Naive thymus-derived CD4-positive, alpha-beta T cell (primary cell): ENCODE measurements at regions not wholly inside any gene's neighbourhood (a gene's known extent, or its start where the extent isn't known, plus 50 kb on each side); places are given as distances from the start of the nearest gene placed in this dataset.
A peak's percentile ranks its signal among the peaks of the same experiment; 100 is the strongest.
"Not testable (repeated sequence)": the region's sequence is repeated elsewhere in the genome, so short reads cannot be mapped to it uniquely, and the experiment has no call there.

ENCODE experiments used
- ATAC-seq: fragments of 150-1000 bp; cut with Tn5 transposase; 2 replicates; pipeline ENCODE4 v1.10.0; 2021; ENCODE audit warnings: mild to moderate bottlenecking, moderate library complexity
- CTCF ChIA-PET: fragments of 350-600 bp; sonication (Branson Sonifier 250); formaldehyde crosslinking; loops from one replicate; lab custom pipeline; 2021; ENCODE audit warnings: antibody characterized with exemption; lab: Charles Lee
- POLR2A ChIA-PET: fragments of 350-600 bp; sonication (Branson Sonifier 250); formaldehyde crosslinking; loops from one replicate; lab custom pipeline; 2021; ENCODE audit warnings: antibody characterized with exemption, inconsistent platforms; lab: Charles Lee
- DNase-seq, 9 donors: peaks; one replicate each; pipeline versions ENCODE4 v3.0.0 to v3.0.0-alpha.2; 2020 to 2022; ENCODE audit warnings: mixed read lengths in 1 of 9
- H3K27ac ChIP-seq: one replicate; pipeline ENCODE4 v1.7.0; 2013; ENCODE audit warnings: mild to moderate bottlenecking, low read depth, low read length, moderate library complexity
- H3K27me3 ChIP-seq, 2 donors: one replicate each; pipeline ENCODE4 v1.7.0; 2013; ENCODE audit warnings: low read length in 2 of 2, mild to moderate bottlenecking in 2 of 2, moderate library complexity in 2 of 2; ENCODE audit not compliant: control insufficient read depth in 2 of 2, insufficient read depth in 2 of 2
- H3K36me3 ChIP-seq, 3 experiments: 1 replicate in 2 of 3; 2 replicates in 1 of 3; pipeline ENCODE4 v1.7.0; 2013; ENCODE audit warnings: low read length in 3 of 3, mild to moderate bottlenecking in 3 of 3, moderate library complexity in 1 of 3; ENCODE audit not compliant: insufficient read depth in 3 of 3, control insufficient read depth in 2 of 3
- H3K4me1 ChIP-seq, 2 donors: one replicate each; pipeline ENCODE4 v1.7.0; 2013; ENCODE audit warnings: low read length in 2 of 2, mild to moderate bottlenecking in 2 of 2, moderate library complexity in 1 of 2; ENCODE audit not compliant: control insufficient read depth in 2 of 2, insufficient read depth in 2 of 2
- H3K4me3 ChIP-seq: 2 replicates; pipeline ENCODE4 v1.7.0; 2013; ENCODE audit warnings: mild to moderate bottlenecking, low read length
- H3K9me3 ChIP-seq, 3 experiments: 1 replicate in 2 of 3; 2 replicates in 1 of 3; pipeline ENCODE4 v1.7.0; 2013; ENCODE audit warnings: low read length in 3 of 3; ENCODE audit not compliant: control insufficient read depth in 2 of 3
- H3K27ac Mint-ChIP-seq, 9 donors: one replicate each; pipeline ENCODE4 v1.8.0; 2020 to 2022; ENCODE audit warnings: mixed read lengths in 9 of 9, mild to moderate bottlenecking in 8 of 9, moderate library complexity in 5 of 9, inconsistent platforms in 2 of 9
- H3K27me3 Mint-ChIP-seq, 5 donors: one replicate each; pipeline ENCODE4 v1.8.0; 2021 to 2022; ENCODE audit warnings: mixed read lengths in 5 of 5, mild to moderate bottlenecking in 1 of 5
- H3K36me3 Mint-ChIP-seq, 5 donors: one replicate each; pipeline ENCODE4 v1.8.0; 2020 to 2022; ENCODE audit warnings: mixed read lengths in 5 of 5, mild to moderate bottlenecking in 3 of 5, inconsistent platforms in 1 of 5
- H3K4me1 Mint-ChIP-seq, 7 donors: one replicate each; pipeline ENCODE4 v1.8.0; 2020 to 2022; ENCODE audit warnings: mixed read lengths in 7 of 7, mild to moderate bottlenecking in 3 of 7, inconsistent platforms in 1 of 7
- H3K4me3 Mint-ChIP-seq, 10 donors: one replicate each; pipeline ENCODE4 v1.8.0; 2020 to 2022; ENCODE audit warnings: mild to moderate bottlenecking in 10 of 10, mixed read lengths in 10 of 10, moderate library complexity in 6 of 10, inconsistent platforms in 2 of 10
- H3K9me3 Mint-ChIP-seq, 11 donors: one replicate each; pipeline ENCODE4 v1.8.0; 2020 to 2022; ENCODE audit warnings: mixed read lengths in 11 of 11, mild to moderate bottlenecking in 4 of 11, inconsistent platforms in 1 of 11, moderate library complexity in 1 of 11
- intact Hi-C, 2 donors: fragments of 100-400 bp; cut with micrococcal nuclease; formaldehyde crosslinking; loops; one replicate each; pipeline ENCODE4 v1.15.1; 2023

- no peaks in the 10 kb centered on the region for H3K9me3 ChIP-seq
- no peaks in the 10 kb centered on the region for H3K27me3 Mint-ChIP-seq
- no peaks in the 10 kb centered on the region for H3K36me3 Mint-ChIP-seq
- intact Hi-C loops = no loop called here
- POLR2A ChIA-PET = no interaction called here
- no peaks in the 10 kb centered on the region for H3K27me3 ChIP-seq
- DNase-seq (no peak), ATAC-seq (no peak)
- H3K4me1 Mint-ChIP-seq = no peaks in the 10 kb centered on the region
- H3K9me3 Mint-ChIP-seq = peaks cover 0 to 11% (median 4%) of the 10 kb centered on the region in 11 donors
- CTCF ChIA-PET = no interaction called here
- H3K4me1 ChIP-seq = no peaks in the 10 kb centered on the region
- no peak overlapping the region for H3K27ac Mint-ChIP-seq
- no peaks in the 10 kb centered on the region for H3K36me3 ChIP-seq
- no peak overlapping the region for H3K4me3 Mint-ChIP-seq
- no peak overlapping the region for H3K27ac ChIP-seq
- no peak overlapping the region for H3K4me3 ChIP-seq
Measured at GRCh38 chr5:120122703-120123102, 341.4 kb upstream of the PRR16 start.

DNA sequence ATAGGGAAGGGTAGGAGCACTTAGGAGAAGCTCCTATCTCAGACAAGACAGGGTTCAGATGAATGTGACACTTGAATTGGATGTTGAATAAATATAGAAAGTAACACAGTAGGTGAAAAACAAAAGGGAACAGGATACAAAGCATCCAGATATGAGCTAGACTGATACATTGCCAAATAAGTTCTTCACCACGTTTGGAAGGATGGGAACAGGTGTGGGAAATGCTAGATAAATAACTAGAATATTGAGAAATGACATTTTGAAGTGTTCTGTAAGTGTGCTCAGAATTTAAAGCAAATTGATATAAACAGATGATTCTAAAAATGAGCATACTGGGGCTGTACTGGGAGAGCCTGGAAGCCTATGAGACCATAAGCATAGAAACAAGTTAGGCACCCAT is 340.1 kb upstream of the PRR16 start:
- Mint-ChIP-seq H3K27me3 (no peaks in the 10 kb centered on the region), H3K27ac (no peak overlapping the region), H3K9me3 (peaks cover 0 to 9% (median 4%) of the 10 kb centered on the region in 11 donors), H3K36me3 (no peaks in the 10 kb centered on the region), H3K4me1 (no peaks in the 10 kb centered on the region), H3K4me3 (no peak overlapping the region)
- ChIA-PET POLR2A (no interaction called here), CTCF (no interaction called here)
- ATAC-seq = no peak
- no peak overlapping the region for H3K4me3 ChIP-seq
- intact Hi-C loops = no loop called here
- DNase-seq = no peak
- no peaks in the 10 kb centered on the region for H3K27me3 ChIP-seq
- no peaks in the 10 kb centered on the region for H3K36me3 ChIP-seq
- no peak overlapping the region for H3K27ac ChIP-seq
- H3K9me3 ChIP-seq = no peaks in the 10 kb centered on the region
- H3K4me1 ChIP-seq = no peaks in the 10 kb centered on the region

GRCh38 chr5:120124961-120125360 is 339.1 kb upstream of the PRR16 start:
- Histone ChIP-seq H3K4me1 (no peaks in the 10 kb centered on the region), H3K4me3 (no peak overlapping the region), H3K36me3 (no peaks in the 10 kb centered on the region), H3K9me3 (no peaks in the 10 kb centered on the region), H3K27me3 (no peaks in the 10 kb centered on the region), H3K27ac (no peak overlapping the region)
- Mint-ChIP-seq H3K4me3 (no peak overlapping the region), H3K36me3 (no peaks in the 10 kb centered on the region), H3K4me1 (no peaks in the 10 kb centered on the region), H3K27me3 (no peaks in the 10 kb centered on the region), H3K9me3 (peaks cover 0 to 11% (median 4%) of the 10 kb centered on the region in 11 donors), H3K27ac (no peak overlapping the region)
- intact Hi-C loops = no loop called here
- ChIA-PET POLR2A (no interaction called here), CTCF (no interaction called here)
- DNase-seq (no peak), ATAC-seq (no peak)

GRCh38 chr5:120132347-120132746 is 331.8 kb upstream of the PRR16 start:
- H3K36me3 ChIP-seq, H3K4me1 Mint-ChIP-seq, H3K36me3 Mint-ChIP-seq, ATAC-seq, H3K4me1 ChIP-seq, POLR2A ChIA-PET, H3K9me3 ChIP-seq, CTCF ChIA-PET, H3K4me3 ChIP-seq, H3K27me3 ChIP-seq, H3K27ac ChIP-seq, H3K27me3 Mint-ChIP-seq, intact Hi-C loops: not testable (repeated sequence)
- H3K27ac Mint-ChIP-seq = peak overlapping the region in 2 of 9 donors; percentile 12 to 13
- H3K4me3 Mint-ChIP-seq = peak overlapping the region in 2 of 10 donors; percentile 14 to 77
- H3K9me3 Mint-ChIP-seq = peaks cover 3 to 15% (median 7%) of the 10 kb centered on the region in 11 donors
- peak in 2 of 9 donors; percentile 1 to 4 for DNase-seq

DNA sequence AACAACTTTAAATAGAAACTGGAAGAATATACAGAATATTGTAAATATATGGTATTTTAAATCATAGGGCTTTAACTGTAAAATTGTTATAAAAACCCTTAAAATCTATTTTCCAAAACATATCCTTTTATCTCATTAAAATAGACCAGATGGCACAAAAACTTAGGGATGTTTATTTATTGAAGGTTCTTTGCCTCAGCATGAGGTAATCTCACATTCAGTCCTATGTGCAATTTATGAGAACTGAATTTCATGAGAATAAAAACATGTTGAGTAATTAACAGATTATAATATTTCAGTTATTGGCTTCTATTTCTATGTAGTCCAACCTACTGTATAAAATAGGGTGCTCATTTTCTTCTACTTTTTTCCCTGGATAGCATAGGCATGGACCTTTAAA is 329.2 kb upstream of the PRR16 start:
- Mint-ChIP-seq H3K4me3 (no peak overlapping the region), H3K27me3 (no peaks in the 10 kb centered on the region), H3K36me3 (no peaks in the 10 kb centered on the region), H3K4me1 (peaks cover 0 to 4% (median 0%) of the 10 kb centered on the region in 7 donors), H3K27ac (no peak overlapping the region), H3K9me3 (peaks cover 1 to 12% (median 4%) of the 10 kb centered on the region in 11 donors)
- no peaks in the 10 kb centered on the region for H3K27me3 ChIP-seq
- DNase-seq (no peak), ATAC-seq (no peak)
- no peak overlapping the region for H3K4me3 ChIP-seq
- H3K27ac ChIP-seq = no peak overlapping the region
- POLR2A ChIA-PET = no interaction called here
- no peaks in the 10 kb centered on the region for H3K4me1 ChIP-seq
- CTCF ChIA-PET = no interaction called here
- no peaks in the 10 kb centered on the region for H3K9me3 ChIP-seq
- H3K36me3 ChIP-seq = no peaks in the 10 kb centered on the region
- intact Hi-C loops = no loop called here

GRCh38 chr5:120137582-120137981 is 326.5 kb upstream of the PRR16 start:
- H3K4me3 ChIP-seq = no peak overlapping the region
- no peaks in the 10 kb centered on the region for H3K36me3 ChIP-seq
- DNase-seq = no peak
- H3K9me3 ChIP-seq = no peaks in the 10 kb centered on the region
- Mint-ChIP-seq H3K27ac (no peak overlapping the region), H3K27me3 (no peaks in the 10 kb centered on the region), H3K9me3 (peaks cover 0 to 4% (median 1%) of the 10 kb centered on the region in 11 donors), H3K4me3 (no peak overlapping the region), H3K36me3 (no peaks in the 10 kb centered on the region), H3K4me1 (peaks cover 0 to 4% (median 0%) of the 10 kb centered on the region in 7 donors)
- H3K27ac ChIP-seq = no peak overlapping the region
- intact Hi-C loops = no loop called here
- ChIA-PET POLR2A (no interaction called here), CTCF (no interaction called here)
- no peaks in the 10 kb centered on the region for H3K4me1 ChIP-seq
- no peak for ATAC-seq
- no peaks in the 10 kb centered on the region for H3K27me3 ChIP-seq

- CTCF ChIA-PET = no interaction called here
- DNase-seq (no peak), ATAC-seq (peak; percentile 10)
- Mint-ChIP-seq H3K9me3 (peaks cover 0 to 2% (median 0%) of the 10 kb centered on the region in 11 donors), H3K27me3 (no peaks in the 10 kb centered on the region), H3K4me3 (no peak overlapping the region), H3K27ac (no peak overlapping the region), H3K4me1 (no peaks in the 10 kb centered on the region), H3K36me3 (no peaks in the 10 kb centered on the region)
- Histone ChIP-seq H3K9me3 (no peaks in the 10 kb centered on the region), H3K36me3 (no peaks in the 10 kb centered on the region), H3K4me3 (no peak overlapping the region), H3K27ac (no peak overlapping the region), H3K27me3 (no peaks in the 10 kb centered on the region), H3K4me1 (no peaks in the 10 kb centered on the region)
- intact Hi-C loops = no loop called here
- POLR2A ChIA-PET = no interaction called here
Measured at GRCh38 chr5:120139039-120139438, 325.1 kb upstream of the PRR16 start.
